HepG2 (cell line): ENCODE measurements at regions not wholly inside any gene's neighbourhood (a gene's known extent, or its start where the extent isn't known, plus 50 kb on each side); places are given as distances from the start of the nearest gene placed in this dataset.

ENCODE experiments used
- ATRX ChIP-seq: sonication (generic); formaldehyde crosslinking; IDR thresholded peaks from 2 replicates; pipeline ENCODE4 v1.4.0; 2020; ENCODE audit warnings: missing genetic modification reagents, borderline replicate concordance
- EED ChIP-seq: sonication (generic); formaldehyde crosslinking; IDR thresholded peaks from 2 replicates; pipeline ENCODE4 v1.5.0; 2020; ENCODE audit warnings: mild to moderate bottlenecking, missing genetic modification reagents
- HMGA1 ChIP-seq: sonication (generic); formaldehyde crosslinking; conservative IDR thresholded peaks from 2 replicates; pipeline ENCODE4 v1.4.0; 2020; ENCODE audit warnings: missing genetic modification reagents
- MTF2 ChIP-seq: sonication (generic); formaldehyde crosslinking; IDR thresholded peaks from 2 replicates; pipeline ENCODE4 v1.5.0; 2020; ENCODE audit warnings: missing genetic modification reagents, borderline replicate concordance
- NBN ChIP-seq: fragments of 450-650 bp; conservative IDR thresholded peaks from 2 replicates; pipeline ENCODE4 v1.6.1; 2017
- NR2C2 ChIP-seq: sonication (generic); formaldehyde crosslinking; IDR thresholded peaks from 2 replicates; pipeline ENCODE4 v1.4.0; 2020; ENCODE audit warnings: missing genetic modification reagents, mild to moderate bottlenecking, moderate library complexity, borderline replicate concordance
- POLR2G ChIP-seq: fragments of 200-400 bp; formaldehyde crosslinking; IDR thresholded peaks from 2 replicates; pipeline ENCODE4 v1.6.1; 2018; ENCODE audit warnings: mild to moderate bottlenecking, low read depth, low read length, moderate library complexity
- TGIF2 ChIP-seq: IDR thresholded peaks from 2 replicates; pipeline ENCODE4 v1.6.1; 2016; ENCODE audit warnings: control low read depth, missing compliant biosample characterization
- ZBTB8A ChIP-seq: sonication (generic); formaldehyde crosslinking; IDR thresholded peaks from 2 replicates; pipeline ENCODE4 v1.4.0; 2020; ENCODE audit warnings: mild to moderate bottlenecking, low read depth, missing genetic modification reagents, borderline replicate concordance
- ZMYM2 ChIP-seq: sonication (generic); formaldehyde crosslinking; IDR thresholded peaks from 2 replicates; pipeline ENCODE4 v1.8.0; 2022; ENCODE audit warnings: mild to moderate bottlenecking, missing genetic modification reagents
- ZNF224 ChIP-seq: sonication (generic); formaldehyde crosslinking; IDR thresholded peaks from 2 replicates; pipeline ENCODE4 v1.5.0; 2020; ENCODE audit warnings: mild to moderate bottlenecking, missing genetic modification reagents
- ZNF652 ChIP-seq: IDR thresholded peaks from 2 replicates; pipeline ENCODE4 v1.6.1; 2016; ENCODE audit warnings: low read depth, borderline replicate concordance
- TF ChIP-seq, protein P1 (sequence below): IDR thresholded peaks from 2 replicates; pipeline ENCODE4 v1.6.1; 2018; ENCODE audit warnings: missing genetic modification reagents
- TF ChIP-seq, protein P2 (sequence below): sonication (generic); formaldehyde crosslinking; IDR thresholded peaks from 2 replicates; pipeline ENCODE4 v1.4.0; 2020; ENCODE audit warnings: missing genetic modification reagents
- TF ChIP-seq, protein P3 (sequence below): sonication (generic); formaldehyde crosslinking; IDR thresholded peaks from 2 replicates; pipeline ENCODE4 v1.4.0; 2020; ENCODE audit warnings: missing genetic modification reagents, borderline replicate concordance
- TF ChIP-seq, protein P4 (sequence below): sonication (generic); formaldehyde crosslinking; conservative IDR thresholded peaks from 2 replicates; pipeline ENCODE4 v1.4.0; 2020; ENCODE audit warnings: missing genetic modification reagents
- TF ChIP-seq, protein P5 (sequence below): sonication (generic); formaldehyde crosslinking; IDR thresholded peaks from 2 replicates; pipeline ENCODE4 v1.5.1; 2020; ENCODE audit warnings: mild to moderate bottlenecking, missing genetic modification reagents, moderate library complexity

DNA sequence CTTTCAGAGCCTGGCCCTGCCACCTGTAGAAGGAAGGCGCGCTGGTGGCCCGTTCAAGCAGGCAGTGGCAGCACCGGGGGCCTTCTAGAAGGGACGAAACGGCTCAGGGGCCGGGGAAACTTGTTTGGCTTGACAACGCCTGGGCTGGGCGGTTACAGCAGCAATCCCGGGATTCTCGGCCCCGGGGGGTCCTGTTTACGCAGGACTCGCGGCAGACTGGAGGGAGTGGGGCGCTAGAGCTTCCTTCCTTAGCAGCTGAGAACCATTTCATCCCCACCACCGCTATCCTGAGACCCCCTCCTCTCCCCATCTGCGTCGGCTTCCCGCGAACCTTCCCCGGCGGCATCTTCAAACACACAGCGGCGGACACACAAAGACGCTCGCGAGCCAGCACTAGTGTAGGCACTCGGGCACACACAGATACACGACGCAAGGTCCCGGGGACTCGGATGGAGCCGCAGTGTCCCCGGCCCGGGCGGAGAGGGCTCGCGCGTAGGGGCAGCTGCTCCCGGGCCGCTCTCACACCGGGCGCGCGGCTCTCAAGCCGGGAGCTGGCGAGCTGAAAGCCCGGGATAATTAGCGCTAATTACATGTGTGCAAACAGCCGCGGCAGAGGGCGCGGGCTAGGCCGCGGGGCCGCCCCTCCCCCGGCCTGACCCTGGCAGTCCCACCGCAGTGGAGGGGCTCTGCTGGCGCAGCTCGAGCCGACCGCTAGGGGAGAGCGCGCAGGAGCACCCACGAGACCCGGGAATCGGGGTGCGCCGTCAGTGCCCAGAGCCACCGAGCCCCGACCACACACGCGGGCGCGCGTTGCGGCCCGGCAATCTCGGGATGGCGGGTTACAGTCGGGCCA lies 271.4 kb downstream of the FOXD2 start (continued):
- TF ChIP-seq TGIF2 (CRISPR knock-in tag) (no peak), EED (peak; percentile 74; the same call in 1 of the 2 replicates), NBN (no peak), POLR2G (no peak), HMGA1 (no peak), ZNF224 (CRISPR knock-in tag) (no peak), ZMYM2 (CRISPR knock-in tag) (no peak), MTF2 (CRISPR knock-in tag) (peak; percentile 98; the same call in 1 of the 2 replicates), ZNF652 (no peak), ZBTB8A (CRISPR knock-in tag) (no peak), ATRX (CRISPR knock-in tag) (no peak), NR2C2 (CRISPR knock-in tag) (no peak)
- TF ChIP-seq, protein P1, sequence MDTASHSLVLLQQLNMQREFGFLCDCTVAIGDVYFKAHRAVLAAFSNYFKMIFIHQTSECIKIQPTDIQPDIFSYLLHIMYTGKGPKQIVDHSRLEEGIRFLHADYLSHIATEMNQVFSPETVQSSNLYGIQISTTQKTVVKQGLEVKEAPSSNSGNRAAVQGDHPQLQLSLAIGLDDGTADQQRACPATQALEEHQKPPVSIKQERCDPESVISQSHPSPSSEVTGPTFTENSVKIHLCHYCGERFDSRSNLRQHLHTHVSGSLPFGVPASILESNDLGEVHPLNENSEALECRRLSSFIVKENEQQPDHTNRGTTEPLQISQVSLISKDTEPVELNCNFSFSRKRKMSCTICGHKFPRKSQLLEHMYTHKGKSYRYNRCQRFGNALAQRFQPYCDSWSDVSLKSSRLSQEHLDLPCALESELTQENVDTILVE (CRISPR knock-in tag) = no peak
- TF ChIP-seq, protein P2, sequence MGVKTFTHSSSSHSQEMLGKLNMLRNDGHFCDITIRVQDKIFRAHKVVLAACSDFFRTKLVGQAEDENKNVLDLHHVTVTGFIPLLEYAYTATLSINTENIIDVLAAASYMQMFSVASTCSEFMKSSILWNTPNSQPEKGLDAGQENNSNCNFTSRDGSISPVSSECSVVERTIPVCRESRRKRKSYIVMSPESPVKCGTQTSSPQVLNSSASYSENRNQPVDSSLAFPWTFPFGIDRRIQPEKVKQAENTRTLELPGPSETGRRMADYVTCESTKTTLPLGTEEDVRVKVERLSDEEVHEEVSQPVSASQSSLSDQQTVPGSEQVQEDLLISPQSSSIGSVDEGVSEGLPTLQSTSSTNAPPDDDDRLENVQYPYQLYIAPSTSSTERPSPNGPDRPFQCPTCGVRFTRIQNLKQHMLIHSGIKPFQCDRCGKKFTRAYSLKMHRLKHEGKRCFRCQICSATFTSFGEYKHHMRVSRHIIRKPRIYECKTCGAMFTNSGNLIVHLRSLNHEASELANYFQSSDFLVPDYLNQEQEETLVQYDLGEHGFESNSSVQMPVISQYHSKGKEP (CRISPR knock-in tag) = no peak
- TF ChIP-seq, protein P3, sequence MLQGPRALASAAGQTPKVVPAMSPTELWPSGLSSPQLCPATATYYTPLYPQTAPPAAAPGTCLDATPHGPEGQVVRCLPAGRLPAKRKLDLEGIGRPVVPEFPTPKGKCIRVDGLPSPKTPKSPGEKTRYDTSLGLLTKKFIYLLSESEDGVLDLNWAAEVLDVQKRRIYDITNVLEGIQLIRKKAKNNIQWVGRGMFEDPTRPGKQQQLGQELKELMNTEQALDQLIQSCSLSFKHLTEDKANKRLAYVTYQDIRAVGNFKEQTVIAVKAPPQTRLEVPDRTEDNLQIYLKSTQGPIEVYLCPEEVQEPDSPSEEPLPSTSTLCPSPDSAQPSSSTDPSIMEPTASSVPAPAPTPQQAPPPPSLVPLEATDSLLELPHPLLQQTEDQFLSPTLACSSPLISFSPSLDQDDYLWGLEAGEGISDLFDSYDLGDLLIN = no peak
- TF ChIP-seq, protein P4, sequence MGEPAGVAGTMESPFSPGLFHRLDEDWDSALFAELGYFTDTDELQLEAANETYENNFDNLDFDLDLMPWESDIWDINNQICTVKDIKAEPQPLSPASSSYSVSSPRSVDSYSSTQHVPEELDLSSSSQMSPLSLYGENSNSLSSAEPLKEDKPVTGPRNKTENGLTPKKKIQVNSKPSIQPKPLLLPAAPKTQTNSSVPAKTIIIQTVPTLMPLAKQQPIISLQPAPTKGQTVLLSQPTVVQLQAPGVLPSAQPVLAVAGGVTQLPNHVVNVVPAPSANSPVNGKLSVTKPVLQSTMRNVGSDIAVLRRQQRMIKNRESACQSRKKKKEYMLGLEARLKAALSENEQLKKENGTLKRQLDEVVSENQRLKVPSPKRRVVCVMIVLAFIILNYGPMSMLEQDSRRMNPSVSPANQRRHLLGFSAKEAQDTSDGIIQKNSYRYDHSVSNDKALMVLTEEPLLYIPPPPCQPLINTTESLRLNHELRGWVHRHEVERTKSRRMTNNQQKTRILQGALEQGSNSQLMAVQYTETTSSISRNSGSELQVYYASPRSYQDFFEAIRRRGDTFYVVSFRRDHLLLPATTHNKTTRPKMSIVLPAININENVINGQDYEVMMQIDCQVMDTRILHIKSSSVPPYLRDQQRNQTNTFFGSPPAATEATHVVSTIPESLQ (CRISPR knock-in tag) = no peak
- TF ChIP-seq, protein P5, sequence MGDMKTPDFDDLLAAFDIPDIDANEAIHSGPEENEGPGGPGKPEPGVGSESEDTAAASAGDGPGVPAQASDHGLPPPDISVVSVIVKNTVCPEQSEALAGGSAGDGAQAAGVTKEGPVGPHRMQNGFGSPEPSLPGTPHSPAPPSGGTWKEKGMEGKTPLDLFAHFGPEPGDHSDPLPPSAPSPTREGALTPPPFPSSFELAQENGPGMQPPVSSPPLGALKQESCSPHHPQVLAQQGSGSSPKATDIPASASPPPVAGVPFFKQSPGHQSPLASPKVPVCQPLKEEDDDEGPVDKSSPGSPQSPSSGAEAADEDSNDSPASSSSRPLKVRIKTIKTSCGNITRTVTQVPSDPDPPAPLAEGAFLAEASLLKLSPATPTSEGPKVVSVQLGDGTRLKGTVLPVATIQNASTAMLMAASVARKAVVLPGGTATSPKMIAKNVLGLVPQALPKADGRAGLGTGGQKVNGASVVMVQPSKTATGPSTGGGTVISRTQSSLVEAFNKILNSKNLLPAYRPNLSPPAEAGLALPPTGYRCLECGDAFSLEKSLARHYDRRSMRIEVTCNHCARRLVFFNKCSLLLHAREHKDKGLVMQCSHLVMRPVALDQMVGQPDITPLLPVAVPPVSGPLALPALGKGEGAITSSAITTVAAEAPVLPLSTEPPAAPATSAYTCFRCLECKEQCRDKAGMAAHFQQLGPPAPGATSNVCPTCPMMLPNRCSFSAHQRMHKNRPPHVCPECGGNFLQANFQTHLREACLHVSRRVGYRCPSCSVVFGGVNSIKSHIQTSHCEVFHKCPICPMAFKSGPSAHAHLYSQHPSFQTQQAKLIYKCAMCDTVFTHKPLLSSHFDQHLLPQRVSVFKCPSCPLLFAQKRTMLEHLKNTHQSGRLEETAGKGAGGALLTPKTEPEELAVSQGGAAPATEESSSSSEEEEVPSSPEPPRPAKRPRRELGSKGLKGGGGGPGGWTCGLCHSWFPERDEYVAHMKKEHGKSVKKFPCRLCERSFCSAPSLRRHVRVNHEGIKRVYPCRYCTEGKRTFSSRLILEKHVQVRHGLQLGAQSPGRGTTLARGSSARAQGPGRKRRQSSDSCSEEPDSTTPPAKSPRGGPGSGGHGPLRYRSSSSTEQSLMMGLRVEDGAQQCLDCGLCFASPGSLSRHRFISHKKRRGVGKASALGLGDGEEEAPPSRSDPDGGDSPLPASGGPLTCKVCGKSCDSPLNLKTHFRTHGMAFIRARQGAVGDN = no peak
